ENCODE measurements at regions not wholly inside any gene's neighbourhood (a gene's known extent, or its start where the extent isn't known, plus 50 kb on each side); places are given as distances from the start of the nearest gene placed in this dataset.

DNA sequence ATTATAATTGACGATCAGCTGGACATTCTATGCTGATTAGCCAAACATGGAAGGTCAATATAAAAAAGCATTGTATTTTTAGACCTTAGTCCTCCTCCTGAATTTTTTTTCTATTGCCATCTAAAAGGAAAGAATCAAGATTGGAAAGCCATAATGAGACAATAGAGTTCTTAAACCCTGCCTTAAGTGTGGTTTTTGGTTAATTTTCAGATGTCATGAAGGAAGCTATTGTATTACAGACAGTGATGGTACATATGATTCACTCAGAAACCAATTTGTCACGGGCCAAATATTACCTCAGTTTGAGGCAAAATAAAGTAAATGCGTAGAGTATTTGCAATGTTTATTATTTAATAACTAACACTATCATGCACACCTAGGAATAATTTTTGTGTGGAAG is 1164.0 kb upstream of the RAG2 start:
- TF ChIP-seq CTCF (IDR thresholded peaks at IDR 0.05; ENCODE audit: insufficient read depth, low read depth, low read length) (no peak), EZH2 (IDR thresholded peaks at IDR 0.05; ENCODE audit: insufficient read depth, low read length) (no peak)
- Histone ChIP-seq H3K27ac (ENCODE audit: low read depth, low read length) (no peak overlapping the region), H3K9ac (ENCODE audit: low read length) (no peak overlapping the region), H3K4me2 (ENCODE audit: low read length) (no peak overlapping the region), H4K20me1 (ENCODE audit: insufficient read depth, low read length) (no peaks in the 10 kb centered on the region), H3K4me3 (ENCODE audit: insufficient read depth, low read depth, low read length) (no peak overlapping the region), H3K27me3 (ENCODE audit: insufficient read depth, low read length) (no peaks in the 10 kb centered on the region), H3K36me3 (ENCODE audit: insufficient read depth, low read length) (no peaks in the 10 kb centered on the region), H2AFZ (ENCODE audit: low read depth, low read length) (no peak overlapping the region), H3K4me1 (ENCODE audit: insufficient read depth, low read length) (no peaks in the 10 kb centered on the region), H3K79me2 (ENCODE audit: insufficient read depth, low read length) (no peaks in the 10 kb centered on the region), H3K9me3 (ENCODE audit: insufficient read depth, low read depth, low read length) (no peaks in the 10 kb centered on the region)
- peaks cover under 1% of the 10 kb centered on the region for H3K36me3 Mint-ChIP-seq (ENCODE audit: low read depth, unreplicated experiment)
- H3K4me1 Mint-ChIP-seq (ENCODE audit: low read depth, unreplicated experiment), result no peaks in the 10 kb centered on the region
- FAIRE-seq (no peak), DNase-seq (ENCODE audit: low read depth) (no peak)
- H3K9me3 Mint-ChIP-seq (ENCODE audit: unreplicated experiment), result peaks cover 4% of the 10 kb centered on the region
- H3K27ac Mint-ChIP-seq (ENCODE audit: unreplicated experiment), result no peak overlapping the region
- H3K27me3 Mint-ChIP-seq (ENCODE audit: low read depth, unreplicated experiment), result no peaks in the 10 kb centered on the region
- no peak overlapping the region for H3K4me3 Mint-ChIP-seq (ENCODE audit: unreplicated experiment)

GRCh38 chr11:37755521-37755920 is 1157.5 kb upstream of the RAG2 start:
- no peak for FAIRE-seq
- no peaks in the 10 kb centered on the region for H4K20me1 ChIP-seq (ENCODE audit: insufficient read depth, low read length)
- TF ChIP-seq EZH2 (IDR thresholded peaks at IDR 0.05; ENCODE audit: insufficient read depth, low read length) (no peak), CTCF (IDR thresholded peaks at IDR 0.05; ENCODE audit: insufficient read depth, low read depth, low read length) (no peak)

DNA sequence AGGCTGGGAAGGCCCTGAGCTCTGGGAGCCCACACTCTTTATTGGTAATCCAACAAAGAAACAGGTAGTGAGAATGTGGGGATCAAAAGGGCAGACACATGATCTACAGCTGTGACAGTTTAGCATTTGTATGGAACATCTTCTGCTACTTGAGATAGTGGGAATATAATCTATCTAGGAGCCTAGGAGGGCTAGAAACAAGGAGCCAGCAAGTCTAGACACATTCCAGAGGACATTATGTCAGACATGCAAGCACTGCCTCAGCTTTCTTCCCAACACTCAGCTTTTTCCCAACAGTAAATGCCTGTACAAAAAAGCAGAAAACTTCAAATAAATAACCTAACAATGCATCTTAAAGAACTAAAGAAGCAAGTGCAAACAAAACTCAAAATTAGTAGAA is 1150.6 kb upstream of the RAG2 start:
- H4K20me1 ChIP-seq (ENCODE audit: insufficient read depth, low read length), result no peaks in the 10 kb centered on the region

More at GRCh38 chr11:37755521-37755920, 1157.5 kb upstream of the RAG2 start:
- Histone ChIP-seq H3K27ac (ENCODE audit: low read depth, low read length) (no peak overlapping the region), H3K79me2 (ENCODE audit: insufficient read depth, low read length) (no peaks in the 10 kb centered on the region), H3K36me3 (ENCODE audit: insufficient read depth, low read length) (no peaks in the 10 kb centered on the region), H3K9ac (ENCODE audit: low read length) (no peak overlapping the region), H3K4me3 (ENCODE audit: insufficient read depth, low read depth, low read length) (no peak overlapping the region), H3K27me3 (ENCODE audit: insufficient read depth, low read length) (no peaks in the 10 kb centered on the region), H3K9me3 (ENCODE audit: insufficient read depth, low read depth, low read length) (no peaks in the 10 kb centered on the region), H3K4me2 (ENCODE audit: low read length) (no peak overlapping the region), H2AFZ (ENCODE audit: low read depth, low read length) (no peak overlapping the region), H3K4me1 (ENCODE audit: insufficient read depth, low read length) (no peaks in the 10 kb centered on the region)
- no peak overlapping the region for H3K27ac Mint-ChIP-seq (ENCODE audit: unreplicated experiment)
- peaks cover under 1% of the 10 kb centered on the region for H3K9me3 Mint-ChIP-seq (ENCODE audit: unreplicated experiment)
- no peak for DNase-seq (ENCODE audit: low read depth)
- no peak overlapping the region for H3K4me3 Mint-ChIP-seq (ENCODE audit: unreplicated experiment)
- no peaks in the 10 kb centered on the region for H3K27me3 Mint-ChIP-seq (ENCODE audit: low read depth, unreplicated experiment)
- no peaks in the 10 kb centered on the region for H3K36me3 Mint-ChIP-seq (ENCODE audit: low read depth, unreplicated experiment)
- peaks cover 5% of the 10 kb centered on the region for H3K4me1 Mint-ChIP-seq (ENCODE audit: low read depth, unreplicated experiment)

More for the DNA sequence above, 1150.6 kb upstream of the RAG2 start:
- Mint-ChIP-seq H3K4me3 (ENCODE audit: unreplicated experiment) (peak overlapping the region; percentile 23), H3K36me3 (ENCODE audit: low read depth, unreplicated experiment) (no peaks in the 10 kb centered on the region), H3K4me1 (ENCODE audit: low read depth, unreplicated experiment) (peaks cover 16% of the 10 kb centered on the region), H3K27ac (ENCODE audit: unreplicated experiment) (peak overlapping the region; percentile 100), H3K9me3 (ENCODE audit: unreplicated experiment) (peaks cover 4% of the 10 kb centered on the region), H3K27me3 (ENCODE audit: low read depth, unreplicated experiment) (no peaks in the 10 kb centered on the region)
- H3K9me3 ChIP-seq (ENCODE audit: insufficient read depth, low read depth, low read length), result peaks cover 4% of the 10 kb centered on the region
- peak overlapping the region; percentile 31 for H2AFZ ChIP-seq (ENCODE audit: low read depth, low read length)
- DNase-seq (ENCODE audit: low read depth) (peak; percentile 34), FAIRE-seq (no peak)
- H3K27ac ChIP-seq (ENCODE audit: low read depth, low read length), result peak overlapping the region; percentile 39
- H3K4me3 ChIP-seq (ENCODE audit: insufficient read depth, low read depth, low read length), result no peak overlapping the region
- no peaks in the 10 kb centered on the region for H3K27me3 ChIP-seq (ENCODE audit: insufficient read depth, low read length)
- no peak for TF ChIP-seq EZH2 (IDR thresholded peaks at IDR 0.05; ENCODE audit: insufficient read depth, low read length)
- no peak for TF ChIP-seq CTCF (IDR thresholded peaks at IDR 0.05; ENCODE audit: insufficient read depth, low read depth, low read length)
- no peaks in the 10 kb centered on the region for H3K36me3 ChIP-seq (ENCODE audit: insufficient read depth, low read length)
- no peaks in the 10 kb centered on the region for H3K4me1 ChIP-seq (ENCODE audit: insufficient read depth, low read length)
- H3K9ac ChIP-seq (ENCODE audit: low read length), result no peak overlapping the region
- H3K79me2 ChIP-seq (ENCODE audit: insufficient read depth, low read length), result no peaks in the 10 kb centered on the region
- H3K4me2 ChIP-seq (ENCODE audit: low read length), result no peak overlapping the region
